WTC11 (cell line): ENCODE measurements at regions not wholly inside any gene's neighbourhood (a gene's known extent, or its start where the extent isn't known, plus 50 kb on each side); places are given as distances from the start of the nearest gene placed in this dataset.

Experiments used
- CTCF ChIP-seq: fragments of 200-600 bp; IDR thresholded peaks from 2 replicates; pipeline ENCODE4 v1.8.0; 2022; ENCODE audit warnings: antibody characterized with exemption
- GABPB1 ChIP-seq: sonication (generic); formaldehyde crosslinking; IDR thresholded peaks from 2 replicates; pipeline ENCODE4 v1.8.1; 2023; ENCODE audit warnings: mild to moderate bottlenecking, missing genetic modification reagents
- MAX ChIP-seq: sonication (generic); formaldehyde crosslinking; IDR thresholded peaks from 2 replicates; pipeline ENCODE4 v1.8.0; 2022; ENCODE audit warnings: mild to moderate bottlenecking, missing genetic modification reagents
- TEAD4 ChIP-seq: sonication (generic); formaldehyde crosslinking; IDR thresholded peaks from 2 replicates; pipeline ENCODE4 v1.8.0; 2022; ENCODE audit warnings: mild to moderate bottlenecking, missing genetic modification reagents
- TF ChIP-seq, protein P1 (sequence below): sonication (generic); formaldehyde crosslinking; IDR thresholded peaks from 2 replicates; pipeline ENCODE4 v1.8.1; 2022; ENCODE audit warnings: mild to moderate bottlenecking, missing genetic modification reagents, moderate library complexity, borderline replicate concordance
- TF ChIP-seq, protein P2 (sequence below): sonication (generic); formaldehyde crosslinking; conservative IDR thresholded peaks from 2 replicates; pipeline ENCODE4 v1.8.1; 2022; ENCODE audit warnings: mild to moderate bottlenecking, missing genetic modification reagents

GRCh38 chr1:219120624-219121544 lies 52.8 kb upstream of the LYPLAL1 start:
- no peak for TF ChIP-seq CTCF
- TF ChIP-seq, protein P1, sequence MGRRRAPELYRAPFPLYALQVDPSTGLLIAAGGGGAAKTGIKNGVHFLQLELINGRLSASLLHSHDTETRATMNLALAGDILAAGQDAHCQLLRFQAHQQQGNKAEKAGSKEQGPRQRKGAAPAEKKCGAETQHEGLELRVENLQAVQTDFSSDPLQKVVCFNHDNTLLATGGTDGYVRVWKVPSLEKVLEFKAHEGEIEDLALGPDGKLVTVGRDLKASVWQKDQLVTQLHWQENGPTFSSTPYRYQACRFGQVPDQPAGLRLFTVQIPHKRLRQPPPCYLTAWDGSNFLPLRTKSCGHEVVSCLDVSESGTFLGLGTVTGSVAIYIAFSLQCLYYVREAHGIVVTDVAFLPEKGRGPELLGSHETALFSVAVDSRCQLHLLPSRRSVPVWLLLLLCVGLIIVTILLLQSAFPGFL (CRISPR knock-in tag), result no peak
- TF ChIP-seq, protein P2, sequence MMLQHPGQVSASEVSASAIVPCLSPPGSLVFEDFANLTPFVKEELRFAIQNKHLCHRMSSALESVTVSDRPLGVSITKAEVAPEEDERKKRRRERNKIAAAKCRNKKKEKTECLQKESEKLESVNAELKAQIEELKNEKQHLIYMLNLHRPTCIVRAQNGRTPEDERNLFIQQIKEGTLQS, result no peak
- no peak for TF ChIP-seq MAX (CRISPR knock-in tag)
- no peak for TF ChIP-seq GABPB1 (CRISPR knock-in tag)
- TF ChIP-seq TEAD4 (CRISPR knock-in tag), result no peak
